ENCODE measurements at regions not wholly inside any gene's neighbourhood (a gene's known extent, or its start where the extent isn't known, plus 50 kb on each side); places are given as distances from the start of the nearest gene placed in this dataset.

DNA sequence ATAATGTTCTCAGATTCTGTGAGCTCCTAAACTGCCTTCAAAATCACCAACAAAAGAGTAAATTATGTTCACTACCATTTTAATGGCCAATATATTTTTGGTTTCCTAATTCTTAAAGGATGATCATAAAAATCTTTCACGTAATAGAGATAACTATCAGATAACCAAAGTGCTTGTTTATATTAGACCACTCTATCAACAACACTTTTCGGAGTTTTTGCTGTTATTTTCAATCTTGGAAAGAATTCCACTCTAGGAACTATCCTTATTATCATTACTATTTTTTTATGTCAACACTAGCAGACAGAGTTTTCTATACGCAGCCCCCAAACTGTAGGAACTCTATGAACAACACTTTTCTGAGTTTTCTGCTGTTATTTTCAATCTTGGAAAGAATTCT is 782.5 kb upstream of the ZEB2 start:
- Histone ChIP-seq H3K27me3 (no peaks in the 10 kb centered on the region), H3K9me3 (no peaks in the 10 kb centered on the region), H3K4me3 (replicated peaks in 1 of 3) (no peak overlapping the region), H3K36me3 (no peaks in the 10 kb centered on the region), H3K27ac (no peak overlapping the region), H3K4me1 (no peaks in the 10 kb centered on the region)
- whole genome bisulfite sequencing, 2 donors: 86 to 92% methylated on average over 3 of the region's 3 CpGs
- no peak for DNase-seq
- TF ChIP-seq CTCF (IDR thresholded peaks at IDR 0.05) (no peak), POLR2A (IDR thresholded peaks at IDR 0.05) (no peak)
- intact Hi-C loops (cut with DNase I): no loop called here

DNA sequence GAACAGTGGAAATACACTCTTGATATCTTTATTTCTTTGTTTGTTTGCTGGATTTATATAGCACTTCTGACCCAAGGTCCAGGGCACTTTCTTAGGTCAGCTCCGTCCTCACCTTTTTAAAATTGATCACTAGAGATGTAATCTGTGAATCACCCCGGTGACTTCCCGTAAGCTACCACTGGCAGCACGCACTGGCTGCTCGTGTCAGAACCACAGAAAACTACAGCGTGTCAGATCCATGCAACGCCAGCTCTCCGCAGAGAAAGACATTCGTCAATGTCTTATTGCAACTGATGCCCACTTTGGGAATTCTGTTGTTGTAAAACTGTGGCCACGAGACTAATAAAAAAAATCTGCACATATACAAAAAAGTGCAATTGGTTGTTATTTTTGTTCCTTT is 779.4 kb upstream of the ZEB2 start:
- no peak for DNase-seq
- Histone ChIP-seq H3K27ac (no peak overlapping the region), H3K4me3 (replicated peaks in 1 of 3) (no peak overlapping the region), H3K27me3 (no peaks in the 10 kb centered on the region), H3K36me3 (no peaks in the 10 kb centered on the region), H3K9me3 (no peaks in the 10 kb centered on the region), H3K4me1 (no peaks in the 10 kb centered on the region)
- TF ChIP-seq POLR2A (IDR thresholded peaks at IDR 0.05): no peak
- TF ChIP-seq CTCF (IDR thresholded peaks at IDR 0.05): no peak
- intact Hi-C loops (cut with DNase I): no loop called here
- WGBS, 2 donors: 85% methylated on average over 10 of the region's 10 CpGs

GRCh38 chr2:145292166-145292565 is 772.2 kb upstream of the ZEB2 start:
- Histone ChIP-seq H3K36me3 (no peaks in the 10 kb centered on the region), H3K4me3 (replicated peaks in 1 of 3) (no peak overlapping the region), H3K4me1 (no peaks in the 10 kb centered on the region), H3K27ac (no peak overlapping the region), H3K27me3 (no peaks in the 10 kb centered on the region), H3K9me3 (no peaks in the 10 kb centered on the region)
- no peak for DNase-seq
- intact Hi-C loops (cut with DNase I): no loop called here
- TF ChIP-seq CTCF (IDR thresholded peaks at IDR 0.05): no peak
- no peak for TF ChIP-seq POLR2A (IDR thresholded peaks at IDR 0.05)

DNA sequence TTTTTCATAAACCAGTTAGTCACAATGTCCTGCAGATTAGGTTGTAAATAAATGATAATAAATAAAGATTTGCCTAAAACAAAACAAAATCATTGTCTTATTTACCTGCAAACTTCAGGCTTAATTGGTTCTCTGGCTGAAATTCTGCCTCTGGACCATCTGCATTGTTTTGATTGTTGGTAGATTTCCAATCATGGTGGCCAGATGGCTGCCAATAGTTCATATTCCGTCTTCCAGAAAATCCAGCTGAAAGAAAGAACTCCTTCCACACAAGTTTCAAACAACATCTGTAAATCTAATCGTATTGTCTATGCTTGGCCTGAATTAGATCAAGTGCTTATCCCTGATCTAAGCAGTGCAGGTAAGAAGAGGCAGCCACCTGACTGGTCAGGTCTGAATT is 771.1 kb upstream of the ZEB2 start:
- no peak for TF ChIP-seq CTCF (IDR thresholded peaks at IDR 0.05)
- TF ChIP-seq POLR2A (IDR thresholded peaks at IDR 0.05): no peak
- H3K36me3 ChIP-seq: no peaks in the 10 kb centered on the region
- no peak overlapping the region for H3K27ac ChIP-seq
- no peak for DNase-seq
- H3K9me3 ChIP-seq: no peaks in the 10 kb centered on the region
- H3K4me1 ChIP-seq: no peaks in the 10 kb centered on the region
- no peaks in the 10 kb centered on the region for H3K27me3 ChIP-seq
- 77 to 92% methylated on average over 2 of the region's 2 CpGs for WGBS, 2 donors
- H3K4me3 ChIP-seq (replicated peaks in 1 of 3): no peak overlapping the region
- intact Hi-C loops (cut with DNase I): no loop called here

DNA sequence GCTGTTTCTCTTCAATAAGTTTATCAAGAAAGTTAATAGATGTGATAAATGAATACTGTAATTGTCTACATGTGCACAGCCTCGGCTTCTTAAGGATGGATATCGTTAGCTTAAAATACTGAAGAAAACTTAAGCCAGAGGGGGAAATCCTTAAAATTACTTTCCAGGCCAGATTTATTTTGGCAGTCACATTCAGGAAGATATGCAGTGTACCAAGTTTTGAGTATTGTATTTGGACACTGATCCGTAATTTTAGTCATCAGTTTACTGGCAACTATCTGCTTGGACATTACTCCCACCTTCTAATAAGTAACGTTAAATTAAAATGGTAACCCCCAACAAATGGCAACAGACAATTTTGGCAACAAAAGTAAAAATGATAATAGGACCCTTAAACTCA is 770.0 kb upstream of the ZEB2 start:
- DNase-seq: no peak
- Histone ChIP-seq H3K27me3 (no peaks in the 10 kb centered on the region), H3K27ac (no peak overlapping the region), H3K36me3 (no peaks in the 10 kb centered on the region), H3K9me3 (no peaks in the 10 kb centered on the region), H3K4me1 (no peaks in the 10 kb centered on the region), H3K4me3 (replicated peaks in 1 of 3) (no peak overlapping the region)
- WGBS, 2 donors: 77 to 78% methylated on average over 4 of the region's 4 CpGs
- intact Hi-C loops (cut with DNase I): no loop called here
- TF ChIP-seq POLR2A (IDR thresholded peaks at IDR 0.05) (no peak), CTCF (IDR thresholded peaks at IDR 0.05) (no peak)
